SK-N-SH (cell line): ENCODE measurements at regions not wholly inside any gene's neighbourhood (a gene's known extent, or its start where the extent isn't known, plus 50 kb on each side); places are given as distances from the start of the nearest gene placed in this dataset.

Source experiments
- CTCF ChIA-PET: fragments of 300-600, 350-600 bp; formaldehyde crosslinking; extraction: SDS; loops from one replicate; lab custom pipeline; 2021; lab: Yijun Ruan, JAX
- POLR2A ChIA-PET: fragments of 350-600 bp; sonication (Branson Sonifier 250); formaldehyde crosslinking; extraction: SDS; loops from one replicate; lab custom pipeline; 2020; ENCODE audit warnings: antibody characterized with exemption, inconsistent platforms; lab: Yijun Ruan, JAX
- DNase-seq: peaks from one replicate; pipeline ENCODE4 v3.0.0; 2012
- H2AFZ ChIP-seq: fragments of 200-600 bp; sonication (generic); 2 replicates; pipeline ENCODE4 v1.8.1; 2016; ENCODE audit warnings: antibody characterized with exemption, mild to moderate bottlenecking, low read depth
- H3F3A ChIP-seq: fragments of 200-600 bp; sonication (generic); replicated peaks from 2 replicates; pipeline ENCODE3; 2016; ENCODE audit warnings: antibody characterized with exemption, mild to moderate bottlenecking; ENCODE audit not compliant: insufficient read depth
- H3K27ac ChIP-seq, 2 experiments: fragments of 200-500 bp in 1 of 2; fragments of 200-600 bp in 1 of 2; sonication (Bioruptor generic) in 1 of 2; sonication (generic), shearing (Covaris generic) in 1 of 2; 2 replicates each; pipeline versions ENCODE4 v1.5.1 to v1.6.1; 2014 to 2016; ENCODE audit warnings: low read depth in 2 of 2, inconsistent platforms in 1 of 2, low read length in 1 of 2, mild to moderate bottlenecking in 1 of 2, mixed read lengths in 1 of 2
- H3K27me3 ChIP-seq: fragments of 200-600 bp; sonication (generic), shearing (Covaris generic); 2 replicates; pipeline ENCODE4 v1.6.1; 2016; ENCODE audit warnings: mixed run types; ENCODE audit not compliant: insufficient read depth
- H3K36me3 ChIP-seq, 2 experiments: fragments of 200-500 bp in 1 of 2; fragments of 200-600 bp in 1 of 2; sonication (Bioruptor generic) in 1 of 2; sonication (generic) in 1 of 2; replicated peaks in 1 of 2; 2 replicates each; pipeline versions ENCODE3 to v1.5.1; 2014 to 2016; ENCODE audit warnings: low read length in 1 of 2, mild to moderate bottlenecking in 1 of 2; ENCODE audit not compliant: insufficient read depth in 2 of 2, control insufficient read depth in 1 of 2
- H3K4me1 ChIP-seq, 2 experiments: fragments of 200-500 bp in 1 of 2; fragments of 200-600 bp in 1 of 2; sonication (Bioruptor generic) in 1 of 2; sonication (generic), shearing (Covaris generic) in 1 of 2; 2 replicates each; pipeline versions ENCODE4 v1.5.1 to v1.6.1; 2014 to 2016; ENCODE audit warnings: low read depth in 1 of 2, low read length in 1 of 2, mixed run types in 1 of 2; ENCODE audit not compliant: insufficient read depth in 2 of 2, control insufficient read depth in 1 of 2
- H3K4me2 ChIP-seq: fragments of 200-600 bp; sonication (generic), shearing (Covaris generic); 2 replicates; pipeline ENCODE4 v1.6.1; 2017; ENCODE audit warnings: mixed run types
- H3K4me3 ChIP-seq, 2 experiments: fragments of 200-500 bp in 1 of 2; fragments of 200-600 bp in 1 of 2; sonication (Bioruptor generic) in 1 of 2; sonication (generic), shearing (Covaris generic) in 1 of 2; 2 replicates each; pipeline versions ENCODE4 v1.5.1 to v1.8.1; 2014 to 2016; ENCODE audit warnings: low read depth in 2 of 2, inconsistent platforms in 1 of 2, low read length in 1 of 2, mild to moderate bottlenecking in 1 of 2, mixed read lengths in 1 of 2, moderate library complexity in 1 of 2
- H3K79me2 ChIP-seq: fragments of 200-600 bp; sonication (generic); 2 replicates; pipeline ENCODE4 v1.8.1; 2017; ENCODE audit warnings: mild to moderate bottlenecking; ENCODE audit not compliant: insufficient read depth
- H3K9ac ChIP-seq: fragments of 200-600 bp; sonication (generic); 2 replicates; pipeline ENCODE4 v1.6.1; 2017; ENCODE audit warnings: mixed run types
- H3K9me2 ChIP-seq: fragments of 200-600 bp; sonication (generic); 2 replicates; pipeline ENCODE4 v1.6.1; 2017; ENCODE audit warnings: mixed run types
- H3K9me3 ChIP-seq: fragments of 200-600 bp; sonication (generic); 2 replicates; pipeline ENCODE4 v1.6.1; 2017; ENCODE audit warnings: mixed run types, mild to moderate bottlenecking, moderate library complexity
- H4K20me1 ChIP-seq: fragments of 200-600 bp; sonication (generic); 2 replicates; pipeline ENCODE4 v1.6.1; 2017; ENCODE audit warnings: mild to moderate bottlenecking, mixed run types; ENCODE audit not compliant: insufficient read depth
- CHD2 ChIP-seq: fragments of 150-350 bp; IDR thresholded peaks from 2 replicates; pipeline ENCODE4 v1.6.1; 2018; ENCODE audit warnings: low read length; ENCODE audit not compliant: partially characterized antibody
- CTCF ChIP-seq: fragments of 200-600 bp; sonication (generic); IDR thresholded peaks from 2 replicates; pipeline ENCODE4 v1.6.1; 2017; ENCODE audit warnings: antibody characterized with exemption, mild to moderate bottlenecking, moderate library complexity
- ELF1 ChIP-seq: IDR thresholded peaks from 2 replicates; pipeline ENCODE4 v1.4.0; 2012
- EP300 ChIP-seq, 2 experiments: IDR thresholded peaks; 2 replicates each; pipeline versions ENCODE4 v1.4.0 to v1.6.1; 2012; ENCODE audit warnings: borderline replicate concordance in 1 of 2, low read depth in 1 of 2, low read length in 1 of 2
- EZH2phosphoT487 ChIP-seq: fragments of 200-600 bp; sonication (generic); IDR thresholded peaks from 2 replicates; pipeline ENCODE4 v1.6.1; 2017; ENCODE audit warnings: low read depth, mixed run types, mild to moderate bottlenecking, antibody characterized with exemption, moderate library complexity, borderline replicate concordance
- FOSL2 ChIP-seq: IDR thresholded peaks from 2 replicates; pipeline ENCODE4 v1.4.0; 2012; ENCODE audit warnings: low read depth, mild to moderate bottlenecking, moderate library complexity, borderline replicate concordance
- GABPA ChIP-seq: IDR thresholded peaks from 2 replicates; pipeline ENCODE4 v1.4.0; 2012; ENCODE audit warnings: low read depth, mild to moderate bottlenecking
- NFIC ChIP-seq: IDR thresholded peaks from 2 replicates; pipeline ENCODE4 v1.4.0; 2012; ENCODE audit warnings: borderline replicate concordance
- NRF1 ChIP-seq: IDR thresholded peaks from 2 replicates; pipeline ENCODE4 v1.6.1; 2012; ENCODE audit warnings: low read depth, mild to moderate bottlenecking, low read length
- POLR2AphosphoS5 ChIP-seq: IDR thresholded peaks from 2 replicates; pipeline ENCODE4 v1.6.1; 2012; ENCODE audit warnings: low read depth, low read length
- RAD21 ChIP-seq: IDR thresholded peaks from 2 replicates; pipeline ENCODE4 v1.6.1; 2012; ENCODE audit warnings: mild to moderate bottlenecking, low read length
- RCOR1 ChIP-seq: fragments of 150-350 bp; IDR thresholded peaks from 2 replicates; pipeline ENCODE4 v1.6.1; 2017; ENCODE audit warnings: antibody characterized with exemption, low read length
- REST ChIP-seq: IDR thresholded peaks from 2 replicates; pipeline ENCODE4 v1.6.1; 2012; ENCODE audit warnings: mild to moderate bottlenecking, low read depth, low read length, moderate library complexity
- SMC3 ChIP-seq: IDR thresholded peaks from 2 replicates; pipeline ENCODE4 v1.6.1; 2012; ENCODE audit warnings: low read depth, low read length, improper control_type of control experiment
- TCF12 ChIP-seq: IDR thresholded peaks from 2 replicates; pipeline ENCODE4 v1.4.0; 2012
- TEAD4 ChIP-seq: IDR thresholded peaks from 2 replicates; pipeline ENCODE4 v1.4.0; 2012; ENCODE audit warnings: mild to moderate bottlenecking, borderline replicate concordance; ENCODE audit not compliant: insufficient read depth
- USF2 ChIP-seq: fragments of 150-350 bp; IDR thresholded peaks from 2 replicates; pipeline ENCODE4 v1.6.1; 2017; ENCODE audit warnings: antibody characterized with exemption, low read length, low read depth, borderline replicate concordance
- YY1 ChIP-seq: IDR thresholded peaks from 2 replicates; pipeline ENCODE4 v1.4.0; 2012; ENCODE audit warnings: low read depth, mild to moderate bottlenecking
- ZBTB33 ChIP-seq: IDR thresholded peaks from 2 replicates; pipeline ENCODE4 v1.4.0; 2012; ENCODE audit warnings: low read depth, borderline replicate concordance
- WGBS: methylation state at CpG from one replicate; pipeline ENCODE4 v1.1.6; 2017; ENCODE audit warnings: low lambda C conversion rate; 5-methylcytosine and 5-hydroxymethylcytosine counted together

GRCh38 chr10:85222300-85222699, 893.9 kb downstream of the CCSER2 start:
- WGBS, result 18% methylated on average over 2 of the region's 2 CpGs
- Histone ChIP-seq H3K27me3 (no peaks in the 10 kb centered on the region), H3K9me2 (no peaks in the 10 kb centered on the region), H3K4me1 (no peaks in the 10 kb centered on the region; a peak in 2 of 4 replicates), H4K20me1 (no peaks in the 10 kb centered on the region), H3K27ac (no peak overlapping the region), H3K79me2 (no peaks in the 10 kb centered on the region), H3K36me3 (no peaks in the 10 kb centered on the region), H3K4me2 (no peak overlapping the region), H3K9me3 (0 out of 2 replicates have a peak, but pooled peaks cover 3% of the 10 kb centered on the region), H3F3A (no peaks in the 10 kb centered on the region), H2AFZ (no peak overlapping the region), H3K4me3 (no peak overlapping the region), H3K9ac (no peak overlapping the region)
- DNase-seq, result no peak
- POLR2A ChIA-PET, result no interaction called here
- TF ChIP-seq EP300 (IDR thresholded peaks at IDR 0.05; ENCODE audit: borderline replicate concordance in 1 of 2, low read depth in 1 of 2, low read length in 1 of 2) (no peak), RAD21 (peak; percentile 44)
- CTCF ChIA-PET, result no interaction called here

GRCh38 chr10:85224366-85224940, 896.1 kb downstream of the CCSER2 start:
- no peaks in the 10 kb centered on the region for H3F3A ChIP-seq
- TF ChIP-seq SMC3 (no peak), NFIC (no peak), TCF12 (no peak), CTCF (no peak), USF2 (no peak), EZH2phosphoT487 (no peak), NRF1 (no peak), GABPA (no peak), CHD2 (no peak), ZBTB33 (no peak), ELF1 (no peak), REST (no peak), RCOR1 (no peak), EP300 (IDR thresholded peaks at IDR 0.05; ENCODE audit: borderline replicate concordance in 1 of 2, low read depth in 1 of 2, low read length in 1 of 2) (no peak), TEAD4 (no peak), RAD21 (no peak), POLR2AphosphoS5 (no peak), FOSL2 (no peak), YY1 (no peak)
- TF ChIP-seq, all 33 proteins: peak for 0
- WGBS, result 23% methylated on average over 6 of the region's 6 CpGs
- H4K20me1 ChIP-seq, result no peaks in the 10 kb centered on the region
- no peaks in the 10 kb centered on the region for H3K36me3 ChIP-seq
- ChIA-PET CTCF (interaction anchor here (0.6 to 1.2 kb wide), 2 partner anchors 18 to 457 kb away, joined by 3 read pairs; no protein-coding TSS in a partner anchor), POLR2A (no interaction called here)
- no peaks in the 10 kb centered on the region for H3K9me2 ChIP-seq
- no peak overlapping the region for H3K9ac ChIP-seq
- 0 out of 2 replicates have a peak, but pooled peaks cover 3% of the 10 kb centered on the region for H3K9me3 ChIP-seq
- H3K4me1 ChIP-seq, result no peaks in the 10 kb centered on the region; a peak in 2 of 4 replicates
- no peak overlapping the region for H2AFZ ChIP-seq
- no peak overlapping the region for H3K4me3 ChIP-seq
- no peak overlapping the region for H3K27ac ChIP-seq
- no peaks in the 10 kb centered on the region for H3K27me3 ChIP-seq
- DNase-seq, result no peak
- no peaks in the 10 kb centered on the region for H3K79me2 ChIP-seq
- H3K4me2 ChIP-seq, result no peak overlapping the region
